GM21360 (cell line): ENCODE measurements at regions not wholly inside any gene's neighbourhood (a gene's known extent, or its start where the extent isn't known, plus 50 kb on each side); places are given as distances from the start of the nearest gene placed in this dataset.
"Not testable (repeated sequence)": the region's sequence is repeated elsewhere in the genome, so short reads cannot be mapped to it uniquely, and the experiment has no call there.

ENCODE experiments used
- ATAC-seq: cut with Tn5 transposase; IDR thresholded peaks from one replicate; pipeline ENCODE4 v1.9.1; 2021; ENCODE audit warnings: mild to moderate bottlenecking, moderate library complexity; ENCODE audit not compliant: unreplicated experiment

DNA sequence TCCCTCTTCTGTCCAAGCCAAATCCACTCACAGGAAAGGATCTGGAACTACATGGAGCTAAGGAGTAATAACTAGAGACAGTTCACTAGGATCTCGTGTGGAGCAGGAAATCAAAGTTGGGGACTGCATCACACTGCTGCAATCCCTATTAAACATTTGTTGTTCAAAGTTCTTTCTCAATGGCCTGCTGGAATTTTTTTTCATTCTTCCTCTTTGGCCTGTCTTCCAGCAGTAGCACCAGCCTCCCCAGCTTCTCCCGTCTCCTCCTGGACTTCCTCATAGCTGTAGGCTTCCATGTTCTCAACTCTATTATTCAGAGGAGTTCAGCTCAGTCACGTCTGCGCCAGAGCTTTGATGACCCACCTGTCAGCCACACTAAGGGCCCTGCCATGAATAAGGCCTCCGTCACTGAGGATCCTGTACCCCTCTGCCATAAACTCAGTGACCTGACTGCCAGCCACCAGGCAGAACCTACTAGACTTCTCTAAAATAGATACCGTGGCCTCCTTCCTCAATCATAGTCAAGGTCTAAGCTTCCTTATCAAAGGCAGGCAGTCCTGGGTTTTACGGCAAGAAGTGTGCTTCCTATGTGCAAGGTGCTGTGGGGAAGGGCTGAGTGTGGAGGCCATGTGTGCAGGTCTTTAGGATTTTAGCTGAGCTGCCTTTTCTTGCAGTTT, 60.9 kb upstream of the PLGLB2 start:
- not testable (repeated sequence) for ATAC-seq

DNA sequence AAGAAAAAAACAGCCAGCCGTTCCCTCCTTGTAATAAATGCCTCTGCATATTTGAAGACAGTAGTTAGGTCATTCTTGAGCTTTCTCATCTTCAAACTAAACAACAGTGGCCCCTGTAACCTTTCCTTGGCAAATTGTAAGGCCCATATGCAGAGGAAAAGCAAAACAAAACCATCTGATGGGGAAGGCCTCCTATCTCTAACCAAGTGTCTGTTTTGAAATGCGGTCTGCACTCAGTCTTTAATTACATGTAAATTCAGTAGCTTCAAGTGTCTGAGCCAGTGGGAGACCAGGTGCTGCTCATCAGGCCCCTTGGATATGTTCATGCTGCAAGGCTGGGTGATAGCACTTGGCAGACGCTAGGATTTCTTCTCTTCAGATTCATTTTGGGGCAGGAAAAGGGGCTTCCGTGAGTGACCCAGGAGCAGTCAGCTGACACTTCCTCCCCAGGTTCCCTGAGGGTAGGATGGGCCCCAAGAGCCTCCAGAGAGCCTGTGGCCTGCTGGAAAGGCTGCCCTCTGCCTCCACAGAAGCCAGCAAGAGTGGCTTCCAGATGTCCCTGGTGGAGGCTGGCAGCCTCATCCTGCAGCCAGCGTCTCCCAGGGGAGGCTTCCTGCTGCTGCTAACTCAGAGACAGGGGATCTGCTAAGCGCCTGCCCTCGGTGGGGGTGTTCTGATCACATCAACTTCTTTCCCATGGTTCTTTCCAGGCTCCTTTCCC, 60.2 kb upstream of the PLGLB2 start:
- not testable (repeated sequence) for ATAC-seq

DNA sequence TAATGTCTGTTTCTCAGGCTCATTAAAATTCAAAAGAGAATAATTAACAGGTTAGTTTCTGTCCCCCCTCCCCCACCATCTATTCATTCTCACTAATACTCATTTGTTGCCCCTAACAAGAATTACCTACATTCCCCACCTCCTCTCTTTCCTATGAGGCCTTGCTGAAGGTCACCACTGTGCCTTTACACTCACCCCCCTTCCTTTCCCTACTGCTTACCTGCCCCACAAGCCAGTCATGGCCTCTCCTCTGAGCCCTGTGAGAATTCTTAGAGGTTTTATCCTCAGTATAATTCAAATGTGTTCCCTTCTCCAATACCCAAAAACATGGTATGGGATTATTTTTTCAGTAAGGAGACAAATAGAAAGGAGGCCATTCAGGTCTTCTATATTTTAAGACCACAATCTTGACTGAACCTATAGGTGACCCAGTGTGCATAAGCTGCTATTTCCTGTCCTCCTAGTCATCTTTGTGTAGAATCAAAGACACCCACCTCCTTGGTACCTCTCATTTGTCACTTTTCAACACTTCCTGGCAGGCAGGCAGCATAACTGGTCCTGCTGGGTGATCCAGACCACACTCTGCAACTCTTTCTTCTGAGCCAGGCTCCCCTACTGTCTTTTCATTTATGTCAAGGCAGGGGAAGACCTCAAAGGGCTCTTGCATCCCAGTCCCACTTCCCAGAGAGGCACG, 55.8 kb upstream of the PLGLB2 start:
- ATAC-seq: not testable (repeated sequence)

DNA sequence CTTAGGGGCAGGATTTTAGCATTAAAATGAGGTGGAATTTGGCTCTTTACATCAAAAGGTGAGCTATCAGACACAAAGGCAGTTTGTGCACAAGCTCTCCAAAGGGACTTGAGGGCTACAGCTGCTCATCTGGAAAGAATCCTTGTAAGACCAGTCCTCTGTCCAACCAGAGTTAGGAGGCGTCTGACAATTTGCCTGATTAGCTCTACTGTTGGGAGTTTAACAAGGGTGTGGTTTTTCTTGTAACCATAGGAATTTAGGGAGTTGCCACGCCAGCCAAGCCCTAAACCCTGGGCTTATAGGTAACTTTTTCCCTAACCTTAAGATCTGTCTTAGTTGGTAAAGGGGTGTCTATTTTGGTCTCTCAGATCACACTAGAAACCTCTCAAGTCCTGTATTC, 55.0 kb upstream of the PLGLB2 start:
- not testable (repeated sequence) for ATAC-seq

DNA sequence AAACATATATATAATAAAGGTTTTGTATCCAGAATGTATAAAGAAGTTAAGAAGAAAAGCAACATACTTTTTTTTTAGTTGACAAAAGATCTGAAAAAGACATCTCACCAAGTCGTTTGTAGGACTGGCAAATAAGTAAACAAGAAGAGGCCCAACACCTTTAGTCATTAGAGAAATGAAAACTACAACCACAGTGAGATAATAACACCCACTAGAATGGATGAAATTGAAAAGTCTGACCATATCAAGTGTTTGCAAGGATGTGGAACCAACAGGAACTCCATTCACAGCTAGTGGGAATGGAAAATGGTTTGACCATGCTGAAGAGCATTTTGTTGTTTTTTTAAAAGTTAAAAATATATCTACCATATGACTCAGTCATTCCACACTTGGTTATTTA, 54.0 kb upstream of the PLGLB2 start:
- not testable (repeated sequence) for ATAC-seq

DNA sequence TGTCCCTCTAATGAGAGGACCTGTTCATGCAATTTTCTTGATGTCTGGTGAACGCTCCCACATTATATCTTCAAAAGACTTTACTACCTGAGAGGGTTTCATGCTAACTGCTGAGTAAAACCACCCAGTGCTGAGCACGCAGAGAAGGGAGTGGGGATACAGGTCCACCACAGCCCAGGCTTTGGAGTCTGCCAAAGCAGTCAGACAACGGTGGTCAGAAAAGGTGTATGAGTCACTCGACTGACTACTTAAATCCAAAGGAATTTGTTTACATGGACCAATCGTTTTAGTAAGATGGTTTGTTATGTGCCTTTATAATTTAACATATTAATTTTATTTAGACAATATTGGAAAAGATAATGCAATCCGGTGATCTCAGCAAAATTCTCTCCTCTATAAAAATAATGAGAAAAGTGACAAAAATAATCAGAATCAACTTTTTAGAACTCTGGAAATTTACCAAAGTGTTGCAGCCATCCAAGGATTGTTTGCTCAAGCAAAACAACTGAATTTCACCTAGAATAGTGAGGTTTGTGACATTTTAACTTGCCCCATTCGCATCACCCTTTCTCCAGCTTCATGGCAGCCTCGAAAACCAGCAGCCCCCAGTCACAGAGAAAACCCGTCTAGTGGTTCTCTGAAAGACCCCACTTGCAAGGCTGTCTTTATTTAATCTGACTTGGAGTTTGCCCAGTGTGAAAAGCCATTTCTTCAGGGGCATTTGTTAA, 52.1 kb upstream of the PLGLB2 start:
- ATAC-seq: not testable (repeated sequence)
